SK-N-MC (cell line): ENCODE measurements at regions not wholly inside any gene's neighbourhood (a gene's known extent, or its start where the extent isn't known, plus 50 kb on each side); places are given as distances from the start of the nearest gene placed in this dataset.

Experiments used
- EZH2 ChIP-seq: fragments of 200-600 bp; sonication (generic); IDR thresholded peaks from one replicate; pipeline ENCODE4 v1.6.1; 2017; ENCODE audit warnings: antibody characterized with exemption
- POLR2AphosphoS5 ChIP-seq: IDR thresholded peaks from 2 replicates; pipeline ENCODE4 v1.6.1; 2012; ENCODE audit warnings: mild to moderate bottlenecking, low read depth, low read length, borderline replicate concordance

DNA sequence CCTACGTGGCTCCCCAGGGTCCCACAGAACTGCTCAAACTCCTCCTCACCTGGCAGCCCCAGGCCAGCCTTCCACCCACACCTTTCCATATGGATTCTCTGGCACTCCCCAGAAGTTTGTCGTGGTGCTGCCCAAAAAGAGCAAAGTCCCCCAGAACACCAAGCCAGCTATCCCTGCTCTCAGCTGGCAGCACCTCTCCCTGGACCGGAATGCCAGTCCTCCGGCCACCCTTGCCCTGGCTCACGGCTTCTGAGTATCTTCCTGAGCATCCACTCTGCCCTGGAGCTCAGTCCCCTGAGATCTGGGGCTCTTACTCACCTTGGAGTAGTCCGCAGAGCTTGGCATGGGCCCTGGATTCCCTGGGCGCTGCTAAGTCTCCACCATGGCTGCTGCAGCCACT is 166.5 kb upstream of the ZNF507 start:
- no peak for TF ChIP-seq POLR2AphosphoS5
- TF ChIP-seq EZH2 = no peak
